AG04449 (cell line): ENCODE measurements at regions not wholly inside any gene's neighbourhood (a gene's known extent, or its start where the extent isn't known, plus 50 kb on each side); places are given as distances from the start of the nearest gene placed in this dataset.

Source experiments
- CTCF ChIA-PET: fragments of 350-600 bp; formaldehyde crosslinking; extraction: SDS; loops from one replicate; lab custom pipeline; 2021; ENCODE audit warnings: antibody characterized with exemption; lab: Yijun Ruan, JAX
- POLR2A ChIA-PET: fragments of 400-600, 350-600 bp; formaldehyde crosslinking; extraction: SDS; loops from one replicate; lab custom pipeline; 2020; ENCODE audit warnings: antibody characterized with exemption, inconsistent platforms; lab: Yijun Ruan, JAX
- DNase-seq: peaks from one replicate; pipeline ENCODE4 v3.0.0-alpha.2; 2010; ENCODE audit warnings: low read depth, low spot score
- H3K4me3 ChIP-seq: 2 replicates; pipeline ENCODE4 v1.5.1; 2011; ENCODE audit warnings: low read depth, mild to moderate bottlenecking, control low read depth, low read length
- CTCF ChIP-seq: IDR thresholded peaks from one replicate; pipeline ENCODE4 v1.5.1; 2011; ENCODE audit warnings: mild to moderate bottlenecking, moderate library complexity, low read length, control low read depth, inconsistent platforms; ENCODE audit not compliant: insufficient read depth; ENCODE audit errors: missing control alignments

DNA sequence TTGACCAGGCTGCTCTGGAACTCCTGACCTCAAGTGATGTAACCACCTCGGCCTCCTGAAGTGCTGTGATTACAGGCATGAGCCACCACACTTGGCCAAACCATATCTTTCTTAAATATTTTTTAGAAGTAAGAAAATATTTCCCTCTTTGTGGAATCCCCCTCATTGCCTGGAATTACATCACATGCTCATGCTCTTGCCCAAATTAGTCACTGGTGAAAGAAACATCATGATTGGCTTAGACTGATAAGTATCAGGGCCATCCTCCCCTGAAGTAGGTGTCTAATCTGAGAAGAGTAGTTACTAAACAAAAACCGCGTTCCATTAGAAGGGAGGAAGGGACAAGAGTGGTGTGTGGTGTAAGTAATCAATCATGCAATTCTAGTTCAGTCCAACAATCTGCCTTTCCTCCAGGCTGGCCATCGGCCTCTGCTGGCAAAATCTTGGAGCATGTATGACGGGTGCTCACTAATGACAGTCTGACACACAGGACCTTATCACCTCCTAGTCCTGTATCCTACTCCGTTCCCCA, 52.3 kb upstream of the SCG2 start:
- H3K4me3 ChIP-seq, result no peak overlapping the region
- peak; percentile 53 for DNase-seq
- TF ChIP-seq CTCF, result no peak
- ChIA-PET CTCF (no interaction called here), POLR2A (no interaction called here)

GRCh38 chr2:223652902-223653301, 50.7 kb upstream of the SCG2 start:
- DNase-seq, result no peak
- no peak overlapping the region for H3K4me3 ChIP-seq
- TF ChIP-seq CTCF, result no peak
- POLR2A ChIA-PET, result no interaction called here
- CTCF ChIA-PET, result interaction anchor here (1.4 kb wide), 2 partner anchors 193 to 681 kb away, joined by 4 to 6 read pairs; no protein-coding TSS in a partner anchor

- no peak for TF ChIP-seq CTCF
- ChIA-PET CTCF (interaction anchor here (1.4 kb wide), 1 partner anchor 680 kb away, joined by 4 read pairs; no protein-coding TSS in a partner anchor), POLR2A (no interaction called here)
- DNase-seq, result no peak
- H3K4me3 ChIP-seq, result no peak overlapping the region
Measured at GRCh38 chr2:223652122-223652521, 50.0 kb upstream of the SCG2 start.
